Suprapubic skin (tissue), 4 donors: ENCODE measurements at regions not wholly inside any gene's neighbourhood (a gene's known extent, or its start where the extent isn't known, plus 50 kb on each side); places are given as distances from the start of the nearest gene placed in this dataset.

ENCODE experiments used
- CTCF ChIP-seq, 2 donors: fragments of 200-600 bp in 1 of 2; fragments of 450-650 bp in 1 of 2; sonication (generic) in 1 of 2; IDR thresholded peaks; one replicate each; pipeline ENCODE4 v1.5.1; 2016 to 2019; ENCODE audit warnings: antibody characterized with exemption in 2 of 2, mild to moderate bottlenecking in 1 of 2, moderate library complexity in 1 of 2
- EP300 ChIP-seq: sonication (generic); formaldehyde crosslinking; IDR thresholded peaks from one replicate; pipeline ENCODE4 v1.6.1; 2017; ENCODE audit warnings: antibody characterized with exemption
- POLR2A ChIP-seq, 2 donors: fragments of 450-650 bp; IDR thresholded peaks; one replicate each; pipeline ENCODE4 v1.6.1; 2017; ENCODE audit warnings: antibody characterized with exemption in 2 of 2, mild to moderate bottlenecking in 2 of 2, moderate library complexity in 2 of 2
- POLR2AphosphoS5 ChIP-seq, 3 donors: sonication (generic); formaldehyde crosslinking; IDR thresholded peaks; one replicate each; pipeline ENCODE4 v1.6.1; 2017; ENCODE audit warnings: antibody characterized with exemption in 3 of 3

- no peak for TF ChIP-seq CTCF (IDR thresholded peaks at IDR 0.05)
- no peak for TF ChIP-seq POLR2A (IDR thresholded peaks at IDR 0.05)
- no peak for TF ChIP-seq POLR2AphosphoS5 (IDR thresholded peaks at IDR 0.05)
- no peak for TF ChIP-seq EP300
Measured at GRCh38 chr1:168974117-168974516, 132.4 kb upstream of the ATP1B1 start.
